GM21515 (cell line): ENCODE measurements at regions not wholly inside any gene's neighbourhood (a gene's known extent, or its start where the extent isn't known, plus 50 kb on each side); places are given as distances from the start of the nearest gene placed in this dataset.

Experiments used
- ATAC-seq: cut with Tn5 transposase; IDR thresholded peaks from one replicate; pipeline ENCODE4 v1.9.1; 2021; ENCODE audit not compliant: unreplicated experiment

- ATAC-seq, result no peak
These were observed 62.9 kb downstream of the NHLRC3 start for GRCh38 chr13:39100996-39101738.

GRCh38 chr13:39102981-39103490, 64.8 kb downstream of the NHLRC3 start:
- ATAC-seq, result no peak

- ATAC-seq, result no peak
These were observed 66.9 kb downstream of the NHLRC3 start for GRCh38 chr13:39105110-39105509.

DNA sequence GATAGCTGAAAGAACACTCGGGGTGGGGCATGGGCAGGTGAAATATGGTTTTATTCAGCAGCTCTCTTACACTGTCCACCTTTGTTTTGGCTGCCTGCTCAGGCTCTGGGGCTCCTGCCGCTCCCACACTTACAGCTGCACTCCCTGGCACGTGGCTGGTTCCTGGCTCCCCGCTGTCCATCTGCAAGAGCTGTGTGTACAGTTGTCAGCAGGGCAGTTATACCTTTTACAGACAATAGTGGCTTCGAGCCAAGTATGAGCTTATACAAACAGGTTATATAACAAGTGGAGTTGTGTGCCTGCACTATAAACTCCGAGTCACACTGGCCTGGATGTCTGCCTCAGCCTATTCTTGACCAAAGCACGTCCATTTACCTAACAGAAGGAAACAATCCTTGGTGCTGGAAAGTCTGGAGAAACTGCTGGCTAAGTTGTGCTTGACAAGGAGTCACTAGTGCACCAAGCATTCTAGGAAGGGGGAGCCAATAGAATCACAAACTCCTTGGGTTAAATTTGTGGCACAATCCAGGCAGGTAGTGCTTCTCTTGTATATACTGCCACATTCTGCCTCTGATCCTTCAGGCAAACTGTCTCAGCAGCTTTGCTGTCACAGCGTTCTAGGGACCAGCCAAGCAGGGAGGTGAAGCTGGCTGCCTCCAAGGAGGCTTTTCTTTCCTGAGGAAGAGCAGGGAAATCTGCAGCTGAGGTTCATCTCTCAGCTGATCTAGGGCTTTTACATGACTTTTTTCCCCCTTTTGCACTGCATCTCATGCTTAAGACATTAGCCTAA, 68.2 kb downstream of the NHLRC3 start:
- no peak for ATAC-seq

DNA sequence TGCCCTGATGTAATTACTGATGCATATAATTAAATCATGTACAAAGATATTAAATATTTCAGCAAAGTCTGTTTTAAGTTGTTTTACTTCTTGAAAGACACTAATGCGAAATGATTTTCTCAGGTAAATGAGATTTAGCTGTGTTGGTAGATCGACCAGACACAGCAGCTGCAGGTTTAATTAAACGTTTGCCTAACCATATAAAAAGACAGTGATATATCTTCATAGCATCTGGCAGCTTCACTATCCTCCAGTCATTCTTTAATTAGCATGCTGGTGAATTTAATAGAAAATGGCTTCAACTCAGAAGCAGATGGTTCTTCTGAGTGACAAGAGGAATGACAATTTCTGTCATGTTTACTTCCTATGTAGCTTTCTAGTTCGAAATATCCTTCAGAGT, 69.3 kb downstream of the NHLRC3 start:
- ATAC-seq, result no peak

- no peak for ATAC-seq
These were observed 70.5 kb downstream of the NHLRC3 start for GRCh38 chr13:39108783-39109182.

DNA sequence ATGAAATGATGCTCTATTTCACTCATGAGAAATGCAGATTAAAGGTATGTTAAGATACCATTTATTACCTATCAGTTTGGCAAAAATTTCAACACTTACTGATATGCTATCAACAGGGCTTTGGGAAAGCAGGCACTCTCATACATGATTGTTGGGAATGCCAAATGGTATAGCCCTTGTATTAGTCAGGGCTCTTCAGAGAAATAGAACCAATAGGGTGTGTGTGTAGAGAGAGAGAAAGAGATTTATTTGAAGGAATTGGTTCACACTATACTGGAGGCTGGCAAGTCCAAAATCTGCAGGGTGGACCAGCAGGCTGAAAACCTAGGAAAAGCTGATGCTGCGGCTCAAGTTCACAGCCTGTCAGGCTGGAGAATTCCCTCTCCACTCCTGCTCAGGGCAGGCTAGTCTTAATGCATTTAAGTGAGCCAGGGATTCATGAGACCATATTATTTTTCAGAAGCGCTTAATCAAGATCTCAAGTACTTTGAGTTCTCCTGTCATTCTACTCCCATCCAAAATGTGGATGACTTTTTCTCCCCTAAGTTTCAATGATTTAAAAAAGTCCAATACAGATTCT, 72.4 kb downstream of the NHLRC3 start:
- no peak for ATAC-seq

GRCh38 chr13:39111145-39111544, 72.9 kb downstream of the NHLRC3 start:
- ATAC-seq, result no peak

DNA sequence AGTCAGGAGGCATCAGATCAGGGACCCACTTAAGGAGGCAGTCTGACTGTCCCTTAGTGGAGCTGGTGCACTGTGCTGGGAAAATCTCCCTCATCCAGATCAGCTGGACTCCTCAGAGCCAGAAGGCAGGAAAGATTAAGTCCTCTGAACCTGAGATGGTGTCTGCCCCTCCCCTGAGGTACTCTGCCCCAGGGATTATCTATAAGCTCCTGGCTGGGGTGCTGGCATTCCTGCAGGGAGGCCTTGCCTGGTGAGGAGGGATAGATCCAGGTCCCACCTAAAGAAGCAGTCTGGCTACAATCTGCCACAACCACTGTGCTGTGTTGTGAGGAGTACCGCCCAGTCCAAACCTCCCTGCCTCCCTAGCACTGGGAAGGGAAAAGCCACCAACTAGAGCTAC, 81.2 kb downstream of the NHLRC3 start:
- no peak for ATAC-seq

- ATAC-seq, result no peak
These were observed 85.3 kb downstream of the NHLRC3 start for GRCh38 chr13:39123578-39123977.

DNA sequence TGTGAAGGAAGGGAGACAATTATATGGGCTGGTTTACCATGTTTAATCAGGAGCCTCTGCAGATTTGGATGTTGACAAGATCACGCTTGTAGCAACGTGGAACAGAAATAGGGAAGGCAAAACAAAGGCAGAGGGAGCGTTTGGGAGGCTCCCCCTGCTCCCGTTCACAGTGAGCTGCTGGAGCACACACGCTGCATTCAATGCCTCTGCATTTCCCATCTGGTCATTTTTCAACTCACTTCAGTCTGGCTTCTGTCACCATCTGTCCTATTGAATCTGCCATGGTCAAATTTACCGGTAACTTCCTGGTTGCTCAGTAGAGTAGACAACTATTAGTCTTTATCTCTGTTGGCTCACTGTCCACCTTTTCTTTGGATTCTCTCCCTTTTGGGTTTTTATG, 91.0 kb downstream of the NHLRC3 start:
- ATAC-seq, result no peak

GRCh38 chr13:39130301-39130700, 92.0 kb downstream of the NHLRC3 start:
- no peak for ATAC-seq

DNA sequence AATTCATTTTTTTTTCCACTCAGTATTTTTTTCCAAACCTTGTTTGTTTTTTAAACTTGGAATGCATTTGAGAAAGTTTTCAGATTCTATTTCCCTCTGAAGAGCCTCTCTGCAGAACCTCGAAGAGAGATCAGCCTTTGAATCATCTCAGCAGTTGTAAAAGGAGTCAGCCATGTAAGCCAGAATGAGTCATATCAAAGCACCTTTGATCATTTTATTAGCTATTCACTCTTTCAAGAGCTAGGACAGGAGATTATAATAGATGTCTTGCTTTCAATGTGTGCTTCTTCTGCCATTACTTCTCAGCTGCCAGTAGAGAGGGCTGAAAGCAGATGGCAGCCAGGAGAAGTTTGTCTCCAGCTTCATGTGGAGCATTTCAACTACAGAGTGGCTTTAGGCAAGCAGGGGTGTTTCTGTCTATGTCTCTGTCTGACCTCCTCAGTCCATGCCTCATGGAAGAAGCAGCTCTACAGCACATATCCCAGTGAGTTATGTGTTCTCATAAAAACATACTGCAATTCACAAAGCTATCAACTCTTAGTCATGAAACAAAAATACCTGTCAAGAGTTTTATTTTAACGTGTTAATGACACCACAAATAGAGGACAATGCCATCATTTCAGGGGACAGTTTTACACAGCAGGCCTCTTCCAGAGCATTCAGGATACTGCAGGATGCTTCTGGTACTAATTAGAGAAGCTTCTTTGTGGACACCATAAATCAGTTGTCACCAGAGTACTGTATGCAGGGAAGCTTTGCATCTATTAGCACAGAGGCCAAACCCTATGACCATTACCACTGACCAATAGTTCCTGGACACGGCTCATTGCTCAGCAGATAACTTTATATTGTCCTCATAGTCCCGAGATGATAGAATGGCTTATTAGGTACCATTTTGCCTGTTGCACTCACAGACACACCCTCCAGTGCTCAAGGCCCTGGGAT, 94.3 kb downstream of the NHLRC3 start:
- no peak for ATAC-seq

DNA sequence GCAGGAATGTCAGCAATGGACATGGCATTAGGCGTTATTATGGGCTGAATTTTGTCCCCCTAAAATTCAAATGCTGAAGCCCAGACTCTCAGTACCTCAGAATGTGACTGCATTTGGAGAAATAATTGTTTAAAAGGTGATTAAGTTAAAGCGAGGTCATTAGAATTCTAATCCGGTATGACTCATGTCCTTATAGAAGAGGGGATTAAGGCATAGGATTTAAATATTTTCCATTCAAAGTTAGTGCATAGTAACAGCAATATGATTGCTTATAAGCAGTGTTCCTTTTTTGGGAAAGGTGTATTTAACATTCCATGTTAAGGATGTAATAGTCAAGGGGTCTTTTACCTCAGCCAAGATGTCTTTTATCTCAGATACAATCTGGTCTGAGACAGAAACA, 95.5 kb downstream of the NHLRC3 start:
- no peak for ATAC-seq

DNA sequence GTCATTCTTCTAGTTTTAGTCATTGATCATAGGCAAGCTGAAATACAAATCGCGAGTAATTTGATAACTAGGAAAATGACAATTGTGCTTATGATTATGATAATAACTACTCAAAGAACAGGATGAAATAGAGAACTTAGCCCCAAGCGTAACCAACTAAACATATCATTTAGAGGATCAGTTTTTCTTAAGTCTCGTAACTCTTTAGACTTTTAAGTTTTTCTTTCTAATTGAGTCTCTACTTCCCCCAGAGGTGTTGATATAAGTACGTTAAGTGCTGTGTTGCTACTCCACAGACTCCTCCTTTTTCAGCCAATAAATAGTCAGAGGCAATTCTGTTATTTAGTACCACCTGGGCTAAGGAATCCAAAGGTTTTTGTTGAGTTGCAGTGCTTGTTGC, 96.3 kb downstream of the NHLRC3 start:
- no peak for ATAC-seq

DNA sequence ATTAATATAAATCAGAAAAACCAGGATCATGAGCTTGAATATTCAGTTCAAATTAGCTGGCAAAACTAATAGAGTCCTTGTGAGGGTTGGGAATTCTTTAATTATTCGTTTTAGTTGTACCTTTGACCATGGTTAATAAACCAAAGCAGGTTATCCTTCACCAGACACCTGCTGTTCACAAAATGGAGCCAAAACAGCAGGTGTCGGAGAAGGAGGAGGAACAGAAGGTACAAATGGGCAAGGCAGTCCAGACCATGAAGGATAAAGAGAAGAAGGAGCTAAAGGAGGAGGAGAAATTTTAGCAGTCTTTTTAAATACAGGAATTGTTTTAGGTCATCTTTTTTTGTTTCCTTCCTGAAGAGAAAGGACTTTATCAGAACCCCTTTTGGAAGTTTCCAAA, 106.1 kb downstream of the NHLRC3 start:
- no peak for ATAC-seq

- no peak for ATAC-seq
These were observed 106.8 kb downstream of the NHLRC3 start for GRCh38 chr13:39144941-39145533.

GRCh38 chr13:39148513-39148961, 110.3 kb downstream of the NHLRC3 start:
- no peak for ATAC-seq

- ATAC-seq, result no peak
These were observed 111.6 kb downstream of the NHLRC3 start for GRCh38 chr13:39149896-39150295.

DNA sequence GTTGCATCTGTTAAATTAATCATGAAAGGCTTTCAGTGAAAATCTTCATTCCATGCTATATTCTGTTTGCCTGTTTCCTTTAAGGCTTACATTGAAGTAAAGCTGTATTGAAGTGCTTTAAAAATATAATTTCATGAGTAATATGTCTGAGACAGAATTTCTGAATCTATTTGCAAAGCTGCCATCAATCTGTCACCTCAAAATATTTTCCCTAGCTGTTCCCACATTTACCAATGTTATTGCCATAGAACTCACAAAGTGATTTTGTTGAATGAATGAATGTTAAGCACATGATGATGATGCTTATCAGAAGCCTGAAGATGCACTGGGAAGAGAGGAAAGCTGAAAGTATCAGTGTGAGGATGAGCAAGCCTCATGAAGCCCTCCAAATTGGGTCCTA, 115.8 kb downstream of the NHLRC3 start:
- ATAC-seq, result no peak
